Endothelial cell (in vitro differentiated cells): ENCODE measurements at regions not wholly inside any gene's neighbourhood (a gene's known extent, or its start where the extent isn't known, plus 50 kb on each side); places are given as distances from the start of the nearest gene placed in this dataset.

Experiments used
- DNase-seq: peaks from one replicate; pipeline ENCODE4 v3.0.0; 2021; ENCODE audit warnings: low spot score
- H3K27ac Mint-ChIP-seq: one replicate; pipeline ENCODE4 v1.8.0; 2021; ENCODE audit warnings: mixed read lengths, inconsistent platforms; ENCODE audit not compliant: unreplicated experiment
- H3K27me3 Mint-ChIP-seq: one replicate; pipeline ENCODE4 v1.8.0; 2021; ENCODE audit warnings: mild to moderate bottlenecking, moderate library complexity, mixed read lengths, inconsistent platforms; ENCODE audit not compliant: unreplicated experiment
- H3K36me3 Mint-ChIP-seq: one replicate; pipeline ENCODE4 v1.8.0; 2021; ENCODE audit warnings: mild to moderate bottlenecking, low read depth, mixed read lengths, inconsistent platforms; ENCODE audit not compliant: unreplicated experiment
- H3K4me1 Mint-ChIP-seq: one replicate; pipeline ENCODE4 v1.8.0; 2021; ENCODE audit warnings: mild to moderate bottlenecking, mixed read lengths, inconsistent platforms; ENCODE audit not compliant: unreplicated experiment
- H3K4me3 Mint-ChIP-seq: one replicate; pipeline ENCODE4 v1.8.0; 2021; ENCODE audit warnings: mild to moderate bottlenecking, mixed read lengths, inconsistent platforms; ENCODE audit not compliant: unreplicated experiment
- H3K9me3 Mint-ChIP-seq: one replicate; pipeline ENCODE4 v1.8.0; 2021; ENCODE audit warnings: mixed read lengths, inconsistent platforms; ENCODE audit not compliant: unreplicated experiment
- TF ChIP-seq, protein P1 (sequence below): fragments of 200-600 bp; sonication (generic); IDR thresholded peaks from one replicate; pipeline ENCODE4 v1.5.0; 2021; ENCODE audit warnings: antibody characterized with exemption; ENCODE audit not compliant: unreplicated experiment

DNA sequence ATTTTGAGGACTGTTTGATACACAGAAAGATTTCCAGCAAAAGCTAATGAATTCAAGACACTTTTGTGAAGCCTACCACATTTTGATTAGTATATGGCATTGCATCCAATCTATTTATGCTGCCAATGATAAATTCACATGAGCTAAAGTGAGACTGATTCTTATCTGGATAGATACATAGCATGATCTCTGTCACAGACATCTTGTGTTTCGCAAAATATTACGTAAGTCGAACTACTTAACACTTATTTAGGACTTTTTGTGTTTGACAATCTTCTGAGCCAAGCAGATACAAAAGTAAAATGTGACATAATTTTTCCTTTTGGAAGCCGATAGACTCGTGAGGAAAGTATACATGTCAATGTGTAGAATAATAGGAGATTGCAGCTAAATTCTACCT lies 251.6 kb downstream of the HACE1 start:
- H3K27me3 Mint-ChIP-seq = peaks cover 2% of the 10 kb centered on the region
- H3K36me3 Mint-ChIP-seq = no peaks in the 10 kb centered on the region
- H3K27ac Mint-ChIP-seq = no peak overlapping the region
- no peak for DNase-seq
- TF ChIP-seq, protein P1, sequence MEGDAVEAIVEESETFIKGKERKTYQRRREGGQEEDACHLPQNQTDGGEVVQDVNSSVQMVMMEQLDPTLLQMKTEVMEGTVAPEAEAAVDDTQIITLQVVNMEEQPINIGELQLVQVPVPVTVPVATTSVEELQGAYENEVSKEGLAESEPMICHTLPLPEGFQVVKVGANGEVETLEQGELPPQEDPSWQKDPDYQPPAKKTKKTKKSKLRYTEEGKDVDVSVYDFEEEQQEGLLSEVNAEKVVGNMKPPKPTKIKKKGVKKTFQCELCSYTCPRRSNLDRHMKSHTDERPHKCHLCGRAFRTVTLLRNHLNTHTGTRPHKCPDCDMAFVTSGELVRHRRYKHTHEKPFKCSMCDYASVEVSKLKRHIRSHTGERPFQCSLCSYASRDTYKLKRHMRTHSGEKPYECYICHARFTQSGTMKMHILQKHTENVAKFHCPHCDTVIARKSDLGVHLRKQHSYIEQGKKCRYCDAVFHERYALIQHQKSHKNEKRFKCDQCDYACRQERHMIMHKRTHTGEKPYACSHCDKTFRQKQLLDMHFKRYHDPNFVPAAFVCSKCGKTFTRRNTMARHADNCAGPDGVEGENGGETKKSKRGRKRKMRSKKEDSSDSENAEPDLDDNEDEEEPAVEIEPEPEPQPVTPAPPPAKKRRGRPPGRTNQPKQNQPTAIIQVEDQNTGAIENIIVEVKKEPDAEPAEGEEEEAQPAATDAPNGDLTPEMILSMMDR = no peak
- no peak overlapping the region for H3K4me3 Mint-ChIP-seq
- no peaks in the 10 kb centered on the region for H3K9me3 Mint-ChIP-seq
- no peaks in the 10 kb centered on the region for H3K4me1 Mint-ChIP-seq

DNA sequence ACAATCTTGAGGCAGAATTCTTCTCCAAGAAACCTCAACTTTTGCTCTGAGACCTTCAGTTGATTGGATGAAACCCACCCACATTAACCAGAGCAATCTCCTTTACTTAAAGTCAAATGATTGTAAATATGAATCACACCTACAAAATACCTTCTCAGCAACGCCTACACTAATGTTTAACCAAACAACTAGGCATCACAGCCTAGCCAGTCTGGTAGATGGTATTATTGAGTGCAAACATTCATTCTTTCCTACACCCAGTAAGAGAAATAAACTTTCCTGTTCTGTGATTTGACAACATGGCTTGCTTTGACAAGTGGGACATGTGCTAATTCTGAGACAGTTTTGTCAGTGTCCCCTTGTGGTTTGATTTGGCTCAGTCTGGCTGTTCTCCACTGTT lies 252.2 kb downstream of the HACE1 start:
- TF ChIP-seq, protein P1 = no peak
- no peak for DNase-seq
- no peaks in the 10 kb centered on the region for H3K4me1 Mint-ChIP-seq
- H3K27me3 Mint-ChIP-seq = peaks cover 2% of the 10 kb centered on the region
- H3K36me3 Mint-ChIP-seq = no peaks in the 10 kb centered on the region
- H3K4me3 Mint-ChIP-seq = no peak overlapping the region
- no peaks in the 10 kb centered on the region for H3K9me3 Mint-ChIP-seq
- no peak overlapping the region for H3K27ac Mint-ChIP-seq

DNA sequence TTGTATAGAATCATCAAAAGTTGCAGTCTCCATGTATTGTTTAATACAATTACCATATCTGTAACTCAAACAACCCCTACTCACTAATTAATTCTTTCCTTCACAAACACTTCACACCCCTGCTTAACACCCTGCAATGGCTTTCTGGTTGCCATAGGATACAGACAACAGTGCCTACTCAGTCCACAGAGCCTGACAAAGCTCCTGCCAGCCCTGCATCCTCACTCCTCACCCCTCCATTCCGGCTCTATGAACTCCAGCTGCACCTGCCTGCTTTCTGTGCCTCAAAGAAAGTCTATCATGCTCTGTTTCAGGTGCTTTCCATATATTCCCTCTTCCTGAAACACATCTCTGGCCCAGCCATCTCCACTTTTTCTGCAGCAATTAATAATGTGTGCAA lies 253.4 kb downstream of the HACE1 start:
- no peak overlapping the region for H3K27ac Mint-ChIP-seq
- peak; percentile 6 for DNase-seq
- H3K9me3 Mint-ChIP-seq = no peaks in the 10 kb centered on the region
- H3K4me3 Mint-ChIP-seq = no peak overlapping the region
- no peaks in the 10 kb centered on the region for H3K36me3 Mint-ChIP-seq
- TF ChIP-seq, protein P1 = no peak
- peaks cover 2% of the 10 kb centered on the region for H3K27me3 Mint-ChIP-seq
- H3K4me1 Mint-ChIP-seq = no peaks in the 10 kb centered on the region

DNA sequence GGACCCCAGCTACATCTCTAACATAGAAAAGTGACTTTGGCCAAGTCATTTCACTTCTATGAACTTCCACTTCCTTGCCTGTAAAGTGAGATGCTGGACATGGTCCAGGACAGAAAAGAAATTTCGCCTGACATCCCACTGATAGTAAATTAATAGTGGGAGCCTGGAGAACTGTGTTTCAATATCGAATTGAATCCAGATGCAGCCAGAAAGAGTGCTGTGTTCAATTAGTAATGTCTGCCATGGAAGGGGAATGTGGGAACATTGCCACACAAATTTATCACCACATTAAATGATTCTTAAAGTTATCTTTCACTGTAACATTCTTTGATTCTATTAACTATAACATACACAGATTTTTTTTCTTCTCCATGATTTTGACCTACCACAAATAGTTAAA lies 255.0 kb downstream of the HACE1 start:
- DNase-seq = no peak
- H3K27me3 Mint-ChIP-seq = peaks cover 2% of the 10 kb centered on the region
- H3K36me3 Mint-ChIP-seq = no peaks in the 10 kb centered on the region
- TF ChIP-seq, protein P1 = no peak
- no peaks in the 10 kb centered on the region for H3K4me1 Mint-ChIP-seq
- H3K27ac Mint-ChIP-seq = no peak overlapping the region
- H3K9me3 Mint-ChIP-seq = no peaks in the 10 kb centered on the region
- H3K4me3 Mint-ChIP-seq = no peak overlapping the region

DNA sequence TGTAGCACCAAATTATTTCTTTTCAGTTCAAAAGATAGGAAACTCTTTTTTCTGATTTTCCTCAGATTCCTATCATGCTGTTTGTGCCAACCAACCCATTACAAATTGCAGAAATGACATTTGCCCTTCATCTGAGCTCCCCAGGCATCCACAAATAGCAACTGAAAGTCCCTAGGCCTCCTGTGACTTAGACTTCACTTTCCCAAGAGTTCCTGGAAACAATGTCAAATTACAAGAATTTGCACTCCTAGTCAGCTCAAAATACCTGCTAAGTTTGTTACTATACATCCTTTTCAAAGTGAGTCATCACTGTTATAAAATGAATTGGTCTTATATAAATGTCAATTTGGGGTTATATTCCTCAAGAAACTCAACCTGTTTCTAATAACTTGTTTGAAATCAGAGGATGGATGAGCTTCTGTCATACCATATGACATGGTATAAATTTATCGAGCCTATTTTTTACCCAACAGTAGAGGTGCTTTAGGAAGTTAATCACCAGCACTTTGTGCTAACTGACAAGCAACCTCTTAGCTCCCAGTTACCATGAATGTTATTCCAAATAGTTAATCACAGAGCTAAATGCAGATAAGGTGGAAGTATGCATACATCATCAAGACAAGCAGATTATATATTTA lies 256.5 kb downstream of the HACE1 start:
- no peak overlapping the region for H3K27ac Mint-ChIP-seq
- no peak for DNase-seq

More for the DNA sequence above, 256.5 kb downstream of the HACE1 start:
- Mint-ChIP-seq H3K36me3 (no peaks in the 10 kb centered on the region), H3K9me3 (no peaks in the 10 kb centered on the region), H3K4me1 (no peaks in the 10 kb centered on the region), H3K27me3 (no peaks in the 10 kb centered on the region), H3K4me3 (no peak overlapping the region)
- TF ChIP-seq, protein P1 = no peak
